NB4 (cell line): ENCODE measurements at regions not wholly inside any gene's neighbourhood (a gene's known extent, or its start where the extent isn't known, plus 50 kb on each side); places are given as distances from the start of the nearest gene placed in this dataset.

Experiments
- MAX ChIP-seq: IDR thresholded peaks from 2 replicates; pipeline ENCODE4 v1.6.1; 2011; ENCODE audit warnings: low read depth, low read length
- POLR2A ChIP-seq: IDR thresholded peaks from 2 replicates; pipeline ENCODE4 v1.6.1; 2011; ENCODE audit warnings: mild to moderate bottlenecking; ENCODE audit not compliant: insufficient read length; ENCODE audit errors: extremely low read depth

- TF ChIP-seq POLR2A (no peak), MAX (no peak)
These were observed 182.7 kb upstream of the HNRNPA3 start for GRCh38 chr2:177029901-177030300.
